Brain pericyte (primary cell): ENCODE measurements at regions not wholly inside any gene's neighbourhood (a gene's known extent, or its start where the extent isn't known, plus 50 kb on each side); places are given as distances from the start of the nearest gene placed in this dataset.
A peak's percentile ranks its signal among the peaks of the same experiment; 100 is the strongest.

ENCODE experiments used
- DNase-seq: peaks from one replicate; pipeline ENCODE4 v3.0.0-alpha.2; 2012; ENCODE audit warnings: low read depth, low spot score

DNA sequence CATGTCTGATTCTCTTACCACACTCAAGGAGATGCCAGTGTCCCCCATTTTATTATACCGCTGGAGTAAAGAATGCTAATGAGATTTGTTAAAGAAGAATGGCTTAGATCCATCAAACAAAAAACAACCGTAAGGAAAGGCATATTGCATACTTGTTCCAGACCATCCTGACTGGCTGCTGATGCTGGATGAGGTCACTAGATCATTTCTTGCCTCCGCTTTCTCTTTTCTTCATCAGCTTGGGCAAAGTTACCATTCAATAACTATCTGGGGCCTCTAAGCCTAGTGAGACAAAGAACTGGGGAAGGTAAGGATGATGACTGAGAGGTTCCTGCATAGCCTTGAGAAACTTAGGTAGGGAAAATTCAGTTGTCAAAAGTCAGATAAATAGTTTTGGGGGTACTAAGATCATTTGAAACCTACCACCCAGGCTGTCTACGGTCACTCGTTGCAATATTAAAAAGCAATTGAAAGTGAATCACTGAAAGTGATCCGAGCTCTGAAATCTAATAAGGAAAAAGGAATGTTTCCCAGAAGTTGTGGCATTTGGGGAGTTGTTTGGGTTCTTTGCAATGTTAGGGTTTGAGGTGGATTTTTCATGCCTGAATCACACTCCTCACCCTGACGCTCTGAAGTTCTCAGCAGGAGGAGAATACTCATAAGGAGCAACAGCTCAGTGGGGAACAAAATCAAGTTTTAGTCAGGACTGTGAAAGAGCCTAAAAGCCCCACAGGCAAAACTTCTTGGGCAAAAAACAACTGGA, 176.8 kb downstream of the HHIPL2 start:
- peak; percentile 36 for DNase-seq

DNA sequence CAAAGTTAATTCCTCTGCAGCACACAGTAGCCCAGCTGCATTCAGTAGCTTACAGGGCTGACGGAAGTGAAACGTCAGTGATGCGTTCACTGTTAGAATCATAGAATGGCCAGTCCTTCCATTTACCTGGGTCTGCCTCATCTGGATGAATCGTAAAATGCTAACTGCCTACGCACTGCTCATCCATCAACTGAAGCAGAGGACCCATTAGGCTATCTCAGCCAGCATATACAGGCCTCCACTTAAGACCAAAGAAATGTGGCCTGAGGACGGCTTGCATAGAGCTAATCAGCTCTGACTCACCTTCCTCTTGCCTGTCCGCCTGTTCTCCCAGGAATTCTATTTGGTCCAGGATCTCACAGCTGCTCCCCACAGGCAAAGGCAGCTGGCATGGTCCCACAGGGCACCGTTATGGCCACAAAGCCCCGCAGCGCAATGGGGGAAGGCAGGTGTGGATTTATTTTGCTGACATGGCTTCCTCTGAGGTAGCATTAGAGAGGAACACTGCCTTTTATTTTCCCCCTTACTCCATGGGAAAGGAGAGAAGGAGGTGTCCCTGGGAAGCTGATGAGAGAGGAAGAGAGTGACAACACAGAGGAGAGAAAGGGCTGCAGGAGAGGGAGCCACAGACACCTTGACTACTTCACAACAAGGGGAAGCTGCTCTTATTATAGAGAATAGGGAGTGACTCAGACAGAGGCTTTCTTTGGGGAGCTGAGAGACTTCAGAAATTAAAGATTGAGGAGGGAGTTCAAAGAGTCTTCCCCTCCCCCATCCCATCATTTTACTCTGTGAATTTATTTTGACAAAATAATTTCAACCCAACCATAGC, 177.6 kb downstream of the HHIPL2 start:
- no peak for DNase-seq

DNA sequence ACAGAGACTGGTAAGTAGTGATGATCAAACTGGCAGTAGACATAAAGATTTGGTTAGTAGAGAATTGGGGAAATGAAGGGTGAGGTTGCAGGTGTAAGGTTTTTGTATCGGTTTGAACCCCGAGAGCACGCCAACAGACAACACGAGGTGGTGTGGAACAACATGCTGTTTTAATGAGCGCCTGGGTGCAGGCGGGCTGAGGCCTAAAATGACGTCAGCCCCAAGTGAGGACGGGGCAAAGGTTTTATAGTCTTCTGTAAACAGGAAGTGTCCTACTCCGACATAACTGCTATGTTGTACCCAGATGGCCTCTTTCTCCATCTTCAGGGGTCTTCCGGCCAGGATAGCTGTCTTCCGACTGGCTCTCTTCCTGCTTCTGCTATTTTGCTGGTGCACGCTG, 178.8 kb downstream of the HHIPL2 start:
- DNase-seq: no peak

- no peak for DNase-seq
These were observed 189.8 kb downstream of the HHIPL2 start for GRCh38 chr1:222358100-222358499.

GRCh38 chr1:222357252-222357651, 190.7 kb downstream of the HHIPL2 start:
- no peak for DNase-seq

DNA sequence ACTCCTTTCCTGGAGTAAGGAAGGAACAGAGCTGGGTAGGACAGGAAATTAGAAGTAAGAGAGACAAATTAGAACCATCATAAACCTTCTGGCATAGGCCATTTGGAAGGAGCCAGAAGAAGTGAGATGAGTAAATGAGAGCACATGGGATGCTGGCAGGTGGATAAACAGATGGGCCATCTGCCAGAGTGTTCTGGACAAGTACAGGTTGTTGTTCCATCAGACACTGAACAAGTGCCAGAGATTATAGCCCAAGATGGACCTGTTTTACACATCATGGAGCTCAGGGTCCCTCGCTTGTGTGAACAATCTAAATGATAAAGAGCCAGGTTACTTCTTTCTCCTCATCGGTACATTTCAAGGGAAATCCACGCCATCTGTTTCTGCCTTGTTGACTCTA, 200.3 kb downstream of the HHIPL2 start:
- DNase-seq: no peak

- DNase-seq: no peak
These were observed 200.9 kb downstream of the HHIPL2 start for GRCh38 chr1:222346955-222347354.

DNA sequence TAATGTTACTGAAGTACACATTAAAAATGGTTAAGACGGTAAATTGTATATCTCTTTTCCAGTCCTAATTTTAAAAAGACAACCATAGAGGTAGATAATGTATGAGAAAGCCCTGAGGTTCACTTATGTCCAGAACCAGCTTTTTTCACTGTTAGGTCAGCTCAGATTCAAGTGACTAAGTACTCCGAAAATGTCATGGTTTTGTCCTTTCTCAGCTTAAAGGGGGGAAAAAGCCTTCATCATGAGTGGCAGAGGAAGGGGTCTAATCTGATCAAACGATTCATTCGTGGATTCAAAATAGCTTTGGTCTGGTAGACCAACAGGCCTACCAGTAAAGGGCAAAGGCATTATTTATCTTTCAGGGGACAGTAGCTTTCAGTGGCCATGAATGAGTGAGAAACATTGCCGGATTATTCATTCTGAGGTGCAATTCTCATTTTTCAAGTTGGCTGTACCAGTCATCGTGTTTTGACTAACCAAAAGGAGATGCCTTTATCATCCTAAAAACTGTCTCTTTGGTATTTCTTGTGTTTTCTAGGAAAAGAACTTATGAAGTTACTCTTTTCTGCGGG, 208.4 kb downstream of the HHIPL2 start:
- no peak for DNase-seq

DNA sequence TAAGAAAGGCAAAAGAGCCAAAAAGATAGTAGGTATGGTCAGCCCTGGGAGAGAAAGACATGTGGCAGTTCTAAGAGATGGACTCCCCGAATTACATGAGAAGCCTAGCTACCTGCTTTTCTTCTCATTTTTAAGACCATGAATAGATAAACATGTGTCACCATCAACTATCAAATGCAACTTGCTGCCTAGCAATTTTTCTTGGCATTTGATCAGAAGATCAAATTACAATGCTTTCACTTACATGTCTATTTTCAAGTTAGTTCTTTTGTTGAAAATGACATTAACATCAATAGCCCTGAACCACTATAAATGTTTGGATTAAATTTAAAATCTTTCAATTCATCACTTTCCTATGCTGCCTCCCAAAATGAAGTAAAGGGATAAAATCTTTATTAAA, 212.3 kb downstream of the HHIPL2 start:
- no peak for DNase-seq

- no peak for DNase-seq
These were observed 213.8 kb downstream of the HHIPL2 start for GRCh38 chr1:222334026-222334680.

GRCh38 chr1:222331765-222332164, 216.1 kb downstream of the HHIPL2 start:
- no peak for DNase-seq

DNA sequence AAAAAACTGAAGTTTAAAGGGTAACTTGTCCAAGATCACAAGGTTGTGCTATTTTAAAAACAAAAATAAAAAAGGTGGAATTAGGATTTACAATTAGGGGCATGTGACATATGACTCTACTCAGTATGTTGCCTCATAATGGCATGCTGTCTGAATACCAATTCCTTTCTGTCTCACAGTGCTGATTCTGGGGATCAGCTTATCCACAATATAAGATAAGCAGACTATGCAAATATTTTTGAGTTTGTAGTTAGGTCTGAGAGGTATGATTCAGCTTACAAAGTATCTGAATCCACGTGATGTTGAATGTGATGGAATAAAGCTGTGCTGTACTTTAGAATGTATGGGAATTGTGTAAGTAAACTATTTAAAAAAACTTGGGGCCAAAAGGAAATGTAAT, 216.6 kb downstream of the HHIPL2 start:
- DNase-seq: no peak

GRCh38 chr1:222329493-222330045, 218.3 kb downstream of the HHIPL2 start:
- no peak for DNase-seq

DNA sequence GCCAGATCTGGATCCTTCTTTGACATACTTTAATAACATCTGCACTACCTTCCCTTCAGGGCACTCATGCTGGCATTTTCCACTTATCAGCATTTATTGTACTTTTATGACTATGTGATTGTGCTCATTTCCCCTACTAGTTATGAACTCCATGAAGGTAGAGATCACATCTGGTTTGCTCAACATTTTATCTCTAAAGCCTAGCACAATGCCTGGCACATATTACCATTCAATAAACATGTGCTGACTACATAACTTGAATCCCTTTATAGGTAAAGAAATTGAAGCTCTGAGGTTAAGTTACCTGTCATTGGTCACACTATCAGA, 221.2 kb downstream of the HHIPL2 start:
- DNase-seq: no peak

DNA sequence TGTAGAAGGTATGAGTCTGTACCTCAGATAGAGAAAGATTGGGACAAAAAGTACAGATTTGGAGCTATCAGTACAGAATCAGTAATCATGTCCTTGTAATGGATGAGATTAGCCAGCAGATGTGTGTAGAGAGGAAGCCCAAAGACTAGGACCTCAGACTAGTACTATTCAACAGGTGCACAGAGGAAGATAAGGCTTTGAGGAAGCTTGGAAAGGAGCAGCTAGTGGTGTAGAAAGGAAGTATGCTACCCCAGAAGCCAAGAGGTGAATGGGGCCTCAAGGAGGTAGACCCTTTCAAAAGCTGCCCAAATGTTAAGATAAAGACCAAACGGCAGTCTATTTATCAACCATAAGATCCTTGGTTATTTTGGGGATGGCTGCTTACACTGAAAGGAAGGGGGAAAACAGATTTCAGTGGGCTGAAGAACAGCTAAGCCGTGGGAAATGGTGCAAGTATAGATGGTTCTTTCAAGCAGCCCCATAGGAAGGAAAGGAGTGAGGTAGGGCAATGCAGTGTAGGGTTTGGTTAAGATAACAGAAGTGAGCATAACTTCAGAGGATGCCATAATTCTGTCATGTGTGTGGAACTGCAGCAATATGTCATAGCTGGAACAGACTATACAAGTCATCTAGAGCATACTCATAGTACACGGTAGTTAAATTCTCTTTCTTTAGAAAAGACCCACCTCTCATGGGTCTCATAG, 221.7 kb downstream of the HHIPL2 start:
- DNase-seq: no peak

GRCh38 chr1:222325506-222325905, 222.4 kb downstream of the HHIPL2 start:
- no peak for DNase-seq

GRCh38 chr1:222314839-222315238, 233.1 kb downstream of the HHIPL2 start:
- DNase-seq: no peak

DNA sequence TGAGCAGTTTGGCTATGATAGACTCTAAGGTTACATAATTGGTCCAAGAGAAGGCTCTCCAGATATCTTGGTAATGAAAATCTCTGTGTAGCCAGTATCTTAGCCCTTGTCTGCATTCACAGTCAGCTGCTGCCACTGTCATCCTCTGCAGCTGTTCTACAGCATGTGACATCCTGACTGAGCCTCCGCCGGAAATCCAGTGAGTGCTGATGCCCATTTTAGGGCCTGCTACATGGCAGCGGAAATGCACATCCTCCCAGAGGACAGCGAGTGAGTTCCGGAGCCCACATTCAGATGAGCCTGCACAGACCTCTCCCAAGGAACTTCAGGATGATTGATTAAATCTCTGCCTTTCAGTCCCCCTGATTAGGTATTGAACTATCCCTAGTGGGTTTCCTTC, 237.1 kb downstream of the HHIPL2 start:
- DNase-seq: no peak

DNA sequence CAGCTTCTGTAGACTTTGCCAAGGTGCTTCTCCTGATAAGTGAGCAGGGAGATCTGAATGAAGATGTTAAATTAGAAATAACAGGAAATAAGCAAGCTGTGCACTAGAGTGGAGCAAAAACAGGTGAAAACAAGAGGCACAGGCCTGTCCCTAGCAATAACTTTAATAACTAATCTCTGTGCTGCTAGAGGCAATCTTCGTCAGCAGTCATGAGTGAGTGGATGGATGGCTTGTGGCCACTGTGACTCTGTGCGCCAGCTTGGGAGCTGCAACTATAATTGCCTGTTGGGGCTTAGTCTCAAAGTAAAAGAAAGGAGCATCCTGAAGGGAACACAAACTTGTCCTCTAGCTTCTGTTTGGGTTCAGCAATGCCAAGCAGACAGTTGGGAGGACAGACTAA, 240.3 kb downstream of the HHIPL2 start:
- no peak for DNase-seq

- DNase-seq: no peak
These were observed 241.4 kb downstream of the HHIPL2 start for GRCh38 chr1:222306512-222306911.

DNA sequence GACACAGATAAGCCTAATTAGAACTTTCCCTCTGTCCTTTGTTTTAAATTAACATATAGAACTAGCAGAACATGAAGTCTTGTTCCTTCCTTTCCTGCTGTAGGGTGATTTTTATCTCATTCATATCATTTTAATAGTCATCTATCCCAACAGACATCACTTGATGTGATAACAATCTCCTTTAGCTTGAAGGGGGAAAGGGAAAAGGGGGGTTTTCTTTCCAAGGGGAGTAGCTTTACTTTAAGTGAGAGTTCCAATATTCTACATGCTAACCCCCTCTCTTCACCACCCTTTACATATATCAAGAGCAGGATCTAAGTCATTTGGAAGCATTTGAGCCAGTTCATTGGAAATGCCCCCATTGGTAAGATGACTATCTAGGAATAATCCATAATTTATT, 241.9 kb downstream of the HHIPL2 start:
- no peak for DNase-seq
